Breast epithelium (tissue), 4 donors: ENCODE measurements at regions not wholly inside any gene's neighbourhood (a gene's known extent, or its start where the extent isn't known, plus 50 kb on each side); places are given as distances from the start of the nearest gene placed in this dataset.
"Not testable (repeated sequence)": the region's sequence is repeated elsewhere in the genome, so short reads cannot be mapped to it uniquely, and the experiment has no call there.

Experiments used
- DNase-seq, 2 donors: peaks; one replicate each; pipeline ENCODE4 v3.0.0-alpha.2; 2019; ENCODE audit warnings: low spot score in 2 of 2
- H3K27ac ChIP-seq, 2 donors: fragments of 200-600 bp; sonication (generic) in 1 of 2; one replicate each; pipeline ENCODE4 v1.5.1; 2016 to 2019; ENCODE audit warnings: mild to moderate bottlenecking in 1 of 2
- H3K27me3 ChIP-seq, 2 donors: fragments of 200-600 bp; sonication (generic) in 1 of 2; one replicate each; pipeline versions ENCODE4 v1.5.1 to v1.6.0; 2017 to 2019; ENCODE audit warnings: control low read depth in 1 of 2, mild to moderate bottlenecking in 1 of 2
- H3K36me3 ChIP-seq: fragments of 200-600 bp; one replicate; pipeline ENCODE4 v1.5.1; 2019
- H3K4me1 ChIP-seq, 2 donors: fragments of 200-600 bp; sonication (generic); one replicate each; pipeline ENCODE4 v1.5.1; 2016 to 2019; ENCODE audit warnings: control low read depth in 1 of 2
- H3K4me3 ChIP-seq, 3 donors: fragments of 200-600 bp; sonication (generic); 1 replicate in 2 of 3; 2 replicates in 1 of 3; pipeline ENCODE4 v1.5.1; 2016 to 2019; ENCODE audit warnings: mild to moderate bottlenecking in 3 of 3, moderate library complexity in 2 of 3
- H3K9me3 ChIP-seq, 2 donors: fragments of 200-600 bp; sonication (generic) in 1 of 2; one replicate each; pipeline ENCODE4 v1.5.1; 2016 to 2019; ENCODE audit warnings: control low read depth in 1 of 2
- POLR2A ChIP-seq: fragments of 450-650 bp; IDR thresholded peaks from one replicate; pipeline ENCODE4 v1.6.1; 2016; ENCODE audit warnings: antibody characterized with exemption, mild to moderate bottlenecking, moderate library complexity
- POLR2AphosphoS5 ChIP-seq, 3 donors: sonication (generic); formaldehyde crosslinking; IDR thresholded peaks; one replicate each; pipeline ENCODE4 v1.6.1; 2017; ENCODE audit warnings: antibody characterized with exemption in 3 of 3
- intact Hi-C: fragments of 100-400 bp; cut with DNase I; formaldehyde crosslinking; loops from one replicate; pipeline ENCODE4 v1.15.1; 2023; ENCODE audit warnings: low total_unique reads
- TF ChIP-seq, protein P1 (sequence below), 3 donors: fragments of 450-650 bp; IDR thresholded peaks; one replicate each; pipeline ENCODE4 v1.5.1; 2016 to 2017; ENCODE audit warnings: antibody characterized with exemption in 3 of 3, mild to moderate bottlenecking in 3 of 3, moderate library complexity in 3 of 3

DNA sequence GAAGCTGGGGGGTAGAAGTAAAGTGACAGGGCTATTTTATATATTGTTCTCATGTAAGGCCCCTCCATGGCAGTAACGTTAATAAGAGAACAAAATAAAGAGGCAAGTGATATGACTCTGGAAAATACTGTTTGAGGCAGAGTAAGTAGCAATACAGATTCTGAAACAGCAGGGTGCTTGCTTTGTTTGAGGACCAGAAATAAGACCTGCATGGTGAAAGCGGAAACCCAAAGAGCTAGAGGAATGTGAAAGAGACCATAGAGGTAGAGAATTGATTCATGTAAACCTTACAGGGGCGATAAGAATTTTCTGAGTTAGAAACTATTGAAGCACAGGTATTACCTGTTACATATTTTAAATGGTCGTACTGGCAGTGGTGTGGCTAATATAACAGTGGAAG lies 1517.1 kb downstream of the SI start:
- H3K4me3 ChIP-seq, result no peak overlapping the region
- no peak overlapping the region for H3K27ac ChIP-seq
- TF ChIP-seq, protein P1, sequence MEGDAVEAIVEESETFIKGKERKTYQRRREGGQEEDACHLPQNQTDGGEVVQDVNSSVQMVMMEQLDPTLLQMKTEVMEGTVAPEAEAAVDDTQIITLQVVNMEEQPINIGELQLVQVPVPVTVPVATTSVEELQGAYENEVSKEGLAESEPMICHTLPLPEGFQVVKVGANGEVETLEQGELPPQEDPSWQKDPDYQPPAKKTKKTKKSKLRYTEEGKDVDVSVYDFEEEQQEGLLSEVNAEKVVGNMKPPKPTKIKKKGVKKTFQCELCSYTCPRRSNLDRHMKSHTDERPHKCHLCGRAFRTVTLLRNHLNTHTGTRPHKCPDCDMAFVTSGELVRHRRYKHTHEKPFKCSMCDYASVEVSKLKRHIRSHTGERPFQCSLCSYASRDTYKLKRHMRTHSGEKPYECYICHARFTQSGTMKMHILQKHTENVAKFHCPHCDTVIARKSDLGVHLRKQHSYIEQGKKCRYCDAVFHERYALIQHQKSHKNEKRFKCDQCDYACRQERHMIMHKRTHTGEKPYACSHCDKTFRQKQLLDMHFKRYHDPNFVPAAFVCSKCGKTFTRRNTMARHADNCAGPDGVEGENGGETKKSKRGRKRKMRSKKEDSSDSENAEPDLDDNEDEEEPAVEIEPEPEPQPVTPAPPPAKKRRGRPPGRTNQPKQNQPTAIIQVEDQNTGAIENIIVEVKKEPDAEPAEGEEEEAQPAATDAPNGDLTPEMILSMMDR (IDR thresholded peaks at IDR 0.05), result no peak
- TF ChIP-seq POLR2AphosphoS5 (IDR thresholded peaks at IDR 0.05) (no peak), POLR2A (no peak)
- no peaks in the 10 kb centered on the region for H3K9me3 ChIP-seq
- no peaks in the 10 kb centered on the region for H3K4me1 ChIP-seq
- no peaks in the 10 kb centered on the region for H3K36me3 ChIP-seq
- DNase-seq, result no peak
- H3K27me3 ChIP-seq, result no peaks in the 10 kb centered on the region
- intact Hi-C loops, result no loop called here

DNA sequence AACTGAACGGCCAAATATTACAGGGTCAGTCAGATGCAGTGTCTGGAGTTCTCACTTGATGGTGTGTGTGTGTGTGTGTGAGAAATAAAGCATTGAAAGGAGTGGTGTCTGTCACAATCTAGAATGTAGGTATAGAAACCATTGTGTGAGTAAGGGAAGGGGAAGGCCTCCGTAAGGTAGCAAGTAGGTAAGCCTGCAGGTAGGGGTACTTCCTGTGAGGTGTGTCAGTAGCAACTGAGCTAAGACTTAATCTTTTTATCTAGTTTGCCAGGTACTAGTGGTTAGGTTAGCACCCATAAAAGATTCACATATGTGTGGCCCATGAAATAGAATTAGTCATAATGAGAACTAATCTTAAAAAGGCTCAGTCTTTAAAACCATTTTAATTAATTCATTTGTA lies 1517.8 kb downstream of the SI start:
- no peaks in the 10 kb centered on the region for H3K9me3 ChIP-seq
- H3K4me3 ChIP-seq, result no peak overlapping the region
- H3K27me3 ChIP-seq, result no peaks in the 10 kb centered on the region
- H3K4me1 ChIP-seq, result no peaks in the 10 kb centered on the region
- no peaks in the 10 kb centered on the region for H3K36me3 ChIP-seq
- no peak for DNase-seq
- no peak for TF ChIP-seq POLR2A
- TF ChIP-seq, protein P1 (IDR thresholded peaks at IDR 0.05), result no peak
- TF ChIP-seq POLR2AphosphoS5 (IDR thresholded peaks at IDR 0.05), result no peak
- intact Hi-C loops, result no loop called here
- no peak overlapping the region for H3K27ac ChIP-seq

DNA sequence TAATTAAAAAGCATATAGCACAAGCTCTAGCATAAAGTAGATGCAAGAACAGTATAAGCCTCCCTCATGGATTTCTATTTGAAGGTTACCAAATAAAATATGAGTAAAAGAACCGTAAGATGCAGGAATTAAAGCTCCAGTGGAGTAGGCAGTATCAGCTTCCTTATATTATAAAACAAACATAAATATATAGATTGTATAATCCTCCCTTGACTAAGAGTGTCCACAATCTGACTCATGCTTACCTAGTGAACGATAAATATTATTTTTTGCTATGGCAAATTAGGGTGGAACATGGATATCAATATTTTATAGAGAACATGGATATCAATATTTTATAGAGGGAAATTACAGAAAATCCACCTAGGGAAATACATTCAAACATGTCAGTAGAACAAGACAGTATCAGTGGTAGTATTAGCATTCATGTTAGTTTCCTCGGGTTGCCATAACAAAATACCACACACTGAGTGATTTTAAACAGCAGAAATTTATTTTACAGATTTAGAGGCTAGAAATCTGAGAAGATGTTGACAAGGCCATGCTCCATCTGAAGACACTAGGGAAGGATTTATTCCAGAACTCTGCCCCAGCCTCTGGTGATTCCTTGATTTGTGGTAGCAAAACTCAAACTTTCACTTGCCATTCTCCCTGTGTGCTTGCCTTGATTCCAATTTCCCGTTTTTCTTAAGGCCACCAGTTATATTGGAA lies 1521.3 kb downstream of the SI start:
- no peaks in the 10 kb centered on the region for H3K4me1 ChIP-seq
- no peak for DNase-seq
- no peak overlapping the region for H3K4me3 ChIP-seq
- H3K9me3 ChIP-seq, result no peaks in the 10 kb centered on the region
- no peaks in the 10 kb centered on the region for H3K36me3 ChIP-seq
- TF ChIP-seq POLR2A (no peak), POLR2AphosphoS5 (IDR thresholded peaks at IDR 0.05) (no peak)
- TF ChIP-seq, protein P1 (IDR thresholded peaks at IDR 0.05), result no peak
- H3K27ac ChIP-seq, result no peak overlapping the region
- H3K27me3 ChIP-seq, result no peaks in the 10 kb centered on the region
- intact Hi-C loops, result no loop called here

GRCh38 chr3:163555918-163556317 lies 1522.4 kb downstream of the SI start:
- no peak for DNase-seq
- TF ChIP-seq POLR2AphosphoS5 (IDR thresholded peaks at IDR 0.05) (no peak), POLR2A (no peak)
- TF ChIP-seq, protein P1 (IDR thresholded peaks at IDR 0.05), result no peak
- intact Hi-C loops, result no loop called here
- no peaks in the 10 kb centered on the region for H3K27me3 ChIP-seq
- H3K4me1 ChIP-seq, result no peaks in the 10 kb centered on the region
- no peaks in the 10 kb centered on the region for H3K9me3 ChIP-seq
- H3K36me3 ChIP-seq, result no peaks in the 10 kb centered on the region
- no peak overlapping the region for H3K4me3 ChIP-seq
- H3K27ac ChIP-seq, result no peak overlapping the region

- TF ChIP-seq POLR2A (no peak), POLR2AphosphoS5 (IDR thresholded peaks at IDR 0.05) (no peak)
- TF ChIP-seq, protein P1 (IDR thresholded peaks at IDR 0.05), result no peak
- no peak overlapping the region for H3K4me3 ChIP-seq
Measured at GRCh38 chr3:163552659-163552966, 1525.7 kb downstream of the SI start.

DNA sequence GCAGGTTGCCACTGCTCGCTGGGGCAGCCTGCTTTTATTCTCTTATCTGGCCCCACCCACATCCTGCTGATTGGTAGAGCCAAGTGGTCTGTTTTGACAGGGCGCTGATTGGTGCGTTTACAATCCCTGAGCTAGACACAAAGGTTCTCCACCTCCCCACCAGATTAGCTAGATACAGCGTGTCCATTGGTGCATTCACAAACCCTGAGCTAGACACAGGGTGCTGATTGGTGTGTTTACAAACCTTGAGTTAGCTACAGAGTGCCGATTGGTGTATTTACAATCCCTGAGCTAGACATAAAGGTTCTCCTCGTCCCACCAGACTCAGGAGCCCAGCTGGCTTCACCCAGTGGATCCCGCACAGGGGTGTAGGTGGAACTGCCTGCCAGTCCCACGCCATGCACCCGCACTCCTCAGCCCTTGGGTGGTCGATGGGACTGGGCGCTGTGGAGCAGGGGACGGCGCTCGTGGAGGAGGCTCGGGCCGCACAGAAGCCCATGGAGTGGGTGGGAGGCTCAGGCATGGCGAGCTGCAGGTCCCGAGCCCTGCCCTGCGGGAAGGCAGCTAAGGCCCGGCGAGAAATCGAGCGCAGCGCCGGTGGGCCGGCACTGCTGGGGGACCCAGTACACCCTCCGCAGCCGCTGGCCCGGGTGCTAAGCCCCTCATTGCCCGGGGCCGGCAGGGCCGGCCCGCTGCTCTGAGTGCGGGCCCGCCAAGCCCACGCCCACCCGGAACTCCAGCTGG lies 1526.2 kb downstream of the SI start:
- H3K4me3 ChIP-seq, DNase-seq, intact Hi-C loops, H3K4me1 ChIP-seq, H3K27ac ChIP-seq, H3K36me3 ChIP-seq, H3K9me3 ChIP-seq, H3K27me3 ChIP-seq: not testable (repeated sequence)

More at GRCh38 chr3:163552659-163552966, 1525.7 kb downstream of the SI start:
- no peaks in the 10 kb centered on the region for H3K36me3 ChIP-seq
- no peaks in the 10 kb centered on the region for H3K27me3 ChIP-seq
- intact Hi-C loops, result no loop called here
- H3K27ac ChIP-seq, result no peak overlapping the region
- H3K4me1 ChIP-seq, result no peaks in the 10 kb centered on the region
- DNase-seq, result no peak
- H3K9me3 ChIP-seq, result no peaks in the 10 kb centered on the region
